ENCODE measurements at regions not wholly inside any gene's neighbourhood (a gene's known extent, or its start where the extent isn't known, plus 50 kb on each side); places are given as distances from the start of the nearest gene placed in this dataset.
A peak's percentile ranks its signal among the peaks of the same experiment; 100 is the strongest.

- no peak for TF ChIP-seq CTCF (IDR thresholded peaks at IDR 0.05; ENCODE audit: control insufficient read depth, insufficient read depth, low read depth, low read length, missing control alignments)
Observed at GRCh38 chr4:183783306-183783705, 121.8 kb upstream of the STOX2 start.

GRCh38 chr4:183783991-183784553 is 121.0 kb upstream of the STOX2 start:
- no peak overlapping the region for H3K4me3 ChIP-seq (ENCODE audit: control insufficient read depth, low read depth, low read length)
- peak; percentile 47 for DNase-seq (ENCODE audit: low read depth)
- TF ChIP-seq CTCF (IDR thresholded peaks at IDR 0.05; ENCODE audit: control insufficient read depth, insufficient read depth, low read depth, low read length, missing control alignments) = no peak

More at GRCh38 chr4:183783306-183783705, 121.8 kb upstream of the STOX2 start:
- no peak overlapping the region for H3K4me3 ChIP-seq (ENCODE audit: control insufficient read depth, low read depth, low read length)
- DNase-seq (ENCODE audit: low read depth) = no peak

- TF ChIP-seq CTCF (IDR thresholded peaks at IDR 0.05; ENCODE audit: control insufficient read depth, insufficient read depth, low read depth, low read length, missing control alignments) = no peak
- no peak for DNase-seq (ENCODE audit: low read depth)
- H3K4me3 ChIP-seq (ENCODE audit: control insufficient read depth, low read depth, low read length) = no peak overlapping the region
Observed at GRCh38 chr4:183788308-183788905, 116.7 kb upstream of the STOX2 start.

GRCh38 chr4:183789657-183790056 is 115.5 kb upstream of the STOX2 start:
- no peak for DNase-seq (ENCODE audit: low read depth)
- TF ChIP-seq CTCF (IDR thresholded peaks at IDR 0.05; ENCODE audit: control insufficient read depth, insufficient read depth, low read depth, low read length, missing control alignments) = no peak
- no peak overlapping the region for H3K4me3 ChIP-seq (ENCODE audit: control insufficient read depth, low read depth, low read length)

- no peak overlapping the region for H3K4me3 ChIP-seq (ENCODE audit: control insufficient read depth, low read depth, low read length)
- no peak for DNase-seq (ENCODE audit: low read depth)
- TF ChIP-seq CTCF (IDR thresholded peaks at IDR 0.05; ENCODE audit: control insufficient read depth, insufficient read depth, low read depth, low read length, missing control alignments) = no peak
Observed at GRCh38 chr4:183790661-183791060, 114.4 kb upstream of the STOX2 start.

- DNase-seq (ENCODE audit: low read depth) = no peak
- no peak overlapping the region for H3K4me3 ChIP-seq (ENCODE audit: control insufficient read depth, low read depth, low read length)
- no peak for TF ChIP-seq CTCF (IDR thresholded peaks at IDR 0.05; ENCODE audit: control insufficient read depth, insufficient read depth, low read depth, low read length, missing control alignments)
Observed at GRCh38 chr4:183797011-183797444, 108.1 kb upstream of the STOX2 start.
